GM12878 (cell line): ENCODE measurements at regions not wholly inside any gene's neighbourhood (a gene's known extent, or its start where the extent isn't known, plus 50 kb on each side); places are given as distances from the start of the nearest gene placed in this dataset.

Experiments used
- ATAC-seq: fragments of 200-7000 bp; cut with Tn5 transposase; 3 replicates; pipeline ENCODE4 v1.9.1; 2020; ENCODE audit warnings: mild to moderate bottlenecking, moderate library complexity
- BruUV-seq: library from RNA; stranded (reverse); fragments of 400-500 nt; replicated peaks from 2 replicates; lab custom pipeline; 2021; lab: Mats Ljungman, UMichigan
- CTCF ChIA-PET: fragments of 300-600 bp; sonication (Branson Sonifier 250); formaldehyde crosslinking; extraction: SDS; loops from one replicate; lab custom pipeline; 2021; ENCODE audit warnings: inconsistent platforms; lab: Yijun Ruan, JAX
- POLR2A ChIA-PET: fragments of 350-600 bp; formaldehyde crosslinking; extraction: SDS; loops from one replicate; lab custom pipeline; 2021; ENCODE audit warnings: inconsistent platforms; lab: Charles Lee
- RAD21 ChIA-PET: fragments of 300-600 bp; sonication (Branson Sonifier 250); formaldehyde crosslinking; loops from one replicate; lab custom pipeline; 2023; ENCODE audit warnings: antibody characterized with exemption; ENCODE audit not compliant: unreplicated experiment; lab: Charles Lee
- SMC1A ChIA-PET: fragments of 300-600 bp; sonication (Branson Sonifier 250); formaldehyde crosslinking; loops from one replicate; lab custom pipeline; 2023; ENCODE audit not compliant: unreplicated experiment, uncharacterized antibody; lab: Charles Lee
- DNase-seq: peaks from one replicate; pipeline ENCODE4 v3.0.0-alpha.2; 2011; ENCODE audit warnings: low read depth, low spot score
- FAIRE-seq: peaks from 3 replicates; lab custom pipeline; 2011; peaks lifted over from hg19 to GRCh38; lab: Jason Lieb, UNC
- H2AFZ ChIP-seq: 2 replicates; pipeline ENCODE4 v1.6.0; 2011; ENCODE audit warnings: low read depth, low read length, control low read depth; ENCODE audit not compliant: control insufficient read depth
- H3K27ac ChIP-seq: 2 replicates; pipeline ENCODE4 v1.5.1; 2011; ENCODE audit warnings: control low read depth; ENCODE audit not compliant: control insufficient read depth, insufficient read depth
- H3K27me3 ChIP-seq, 2 experiments: replicated peaks in 1 of 2; 2 replicates each; pipeline versions ENCODE4 v1.6.0 to v1.6.1; 2011; ENCODE audit warnings: low read length in 1 of 2; ENCODE audit not compliant: control insufficient read depth in 2 of 2, insufficient read depth in 2 of 2
- H3K36me3 ChIP-seq, 2 experiments: 2 replicates each; pipeline ENCODE4 v1.5.1; 2011; ENCODE audit warnings: low read length in 1 of 2; ENCODE audit not compliant: control insufficient read depth in 2 of 2, insufficient read depth in 2 of 2
- H3K4me1 ChIP-seq: 2 replicates; pipeline ENCODE4 v1.6.1; 2011; ENCODE audit warnings: mild to moderate bottlenecking, low read length, moderate library complexity, mixed read lengths; ENCODE audit not compliant: control insufficient read depth, insufficient read depth
- H3K4me2 ChIP-seq: 2 replicates; pipeline ENCODE4 v1.6.0; 2011; ENCODE audit warnings: control low read depth; ENCODE audit not compliant: control insufficient read depth, insufficient read depth
- H3K4me3 ChIP-seq: fragments of 200-600 bp; sonication (generic); 2 replicates; pipeline ENCODE4 v1.5.1; 2016
- H3K79me2 ChIP-seq: 2 replicates; pipeline ENCODE4 v1.6.0; 2011; ENCODE audit warnings: low read length; ENCODE audit not compliant: control insufficient read depth, insufficient read depth
- H3K9ac ChIP-seq: 2 replicates; pipeline ENCODE4 v1.8.0; 2011; ENCODE audit warnings: low read length, control low read depth, mixed read lengths; ENCODE audit not compliant: control insufficient read depth, insufficient read depth
- H3K9me3 ChIP-seq: replicated peaks from 3 replicates; pipeline ENCODE4 v1.5.1; 2011; ENCODE audit warnings: mild to moderate bottlenecking, low read length; ENCODE audit not compliant: control insufficient read depth, insufficient read depth
- H4K20me1 ChIP-seq: 2 replicates; pipeline ENCODE4 v1.6.0; 2011; ENCODE audit not compliant: control insufficient read depth, insufficient read depth
- ASH2L ChIP-seq: fragments of 300-600, 200-600 bp; sonication (generic); IDR thresholded peaks from 2 replicates; pipeline ENCODE4 v1.6.1; 2017; ENCODE audit warnings: low read depth, mild to moderate bottlenecking, borderline replicate concordance
- CHD4 ChIP-seq: fragments of 200-600 bp; sonication (generic); IDR thresholded peaks from 2 replicates; pipeline ENCODE4 v1.6.1; 2016; ENCODE audit warnings: mild to moderate bottlenecking
- ESRRA ChIP-seq: IDR thresholded peaks from 2 replicates; pipeline ENCODE4 v1.6.1; 2012; ENCODE audit warnings: mild to moderate bottlenecking, low read length, improper control_type of control experiment
- JUNB ChIP-seq: IDR thresholded peaks from 2 replicates; pipeline ENCODE4 v1.6.1; 2016; ENCODE audit warnings: antibody characterized with exemption, mild to moderate bottlenecking
- MEF2A ChIP-seq: IDR thresholded peaks from 2 replicates; pipeline ENCODE4 v1.6.1; 2011; ENCODE audit warnings: low read depth, mild to moderate bottlenecking, low read length, moderate library complexity; ENCODE audit not compliant: insufficient read depth
- RELB ChIP-seq: fragments of 450-650 bp; IDR thresholded peaks from 2 replicates; pipeline ENCODE4 v1.6.1; 2017; ENCODE audit warnings: low read depth, mild to moderate bottlenecking, moderate library complexity
- ZBED1 ChIP-seq: IDR thresholded peaks from 2 replicates; pipeline ENCODE4 v1.6.1; 2016; ENCODE audit warnings: borderline replicate concordance
- WGBS: methylation state at CpG from one replicate; pipeline ENCODE4 v1.1.6; 2016; ENCODE audit warnings: low lambda C conversion rate; ENCODE audit not compliant: insufficient replicate concordance, insufficient coverage; ENCODE audit errors: missing lambda C conversion rate; 5-methylcytosine and 5-hydroxymethylcytosine counted together
- in situ Hi-C: fragments of 300-500 bp; cut with MboI; formaldehyde crosslinking; loops from 9 replicates; pipeline ENCODE4 v1.14.3; 2018; ENCODE audit warnings: mixed read lengths
- intact Hi-C: fragments of 100-400 bp; cut with micrococcal nuclease; formaldehyde crosslinking; loops from one replicate; pipeline ENCODE4 v1.14.2; 2022; ENCODE audit not compliant: unreplicated experiment

- Histone ChIP-seq H3K36me3 (no peaks in the 10 kb centered on the region), H3K4me1 (no peaks in the 10 kb centered on the region), H3K4me3 (no peak overlapping the region), H3K9ac (no peak overlapping the region), H4K20me1 (no peaks in the 10 kb centered on the region), H3K27me3 (no peaks in the 10 kb centered on the region), H3K4me2 (no peak overlapping the region), H3K9me3 (no peaks in the 10 kb centered on the region), H3K79me2 (no peaks in the 10 kb centered on the region), H2AFZ (no peak overlapping the region), H3K27ac (no peak overlapping the region)
- WGBS, result 0% methylated on average over 1 of the region's 1 CpG
- ChIA-PET CTCF (no interaction called here), RAD21 (no interaction called here), POLR2A (no interaction called here), SMC1A (no interaction called here)
- intact Hi-C loops (no loop called here), in situ Hi-C loops (no loop called here)
- no peak for ATAC-seq
- FAIRE-seq, result no peak
- no TSS peak for BruUV-seq
- 0 out of 2 replicates have a peak, but pooled peaks have one; percentile 12 for TF ChIP-seq JUNB
- TF ChIP-seq CHD4, result no peak
- no peak for DNase-seq
These were observed 357.2 kb upstream of the EPHA4 start for GRCh38 chr2:221929259-221929658.

GRCh38 chr2:221926327-221926726 lies 354.2 kb upstream of the EPHA4 start:
- Histone ChIP-seq H3K27me3 (no peaks in the 10 kb centered on the region), H3K4me3 (no peak overlapping the region), H3K9ac (no peak overlapping the region), H2AFZ (no peak overlapping the region), H3K27ac (no peak overlapping the region), H4K20me1 (no peaks in the 10 kb centered on the region), H3K9me3 (no peaks in the 10 kb centered on the region), H3K4me2 (no peak overlapping the region), H3K79me2 (no peaks in the 10 kb centered on the region), H3K4me1 (no peaks in the 10 kb centered on the region), H3K36me3 (no peaks in the 10 kb centered on the region)
- ATAC-seq, result no peak
- DNase-seq, result no peak
- in situ Hi-C loops (no loop called here), intact Hi-C loops (no loop called here)
- TF ChIP-seq ZBED1 (no peak), ASH2L (no peak), RELB (no peak), MEF2A (no peak), ESRRA (no peak)
- no TSS peak for BruUV-seq
- ChIA-PET POLR2A (no interaction called here), CTCF (no interaction called here), RAD21 (no interaction called here), SMC1A (no interaction called here)
- no peak for FAIRE-seq
- 3% methylated on average over 2 of the region's 2 CpGs for WGBS
